CD4-positive, alpha-beta T cell treated with Interferon gamma for 1 hour (primary cell): ENCODE measurements at regions not wholly inside any gene's neighbourhood (a gene's known extent, or its start where the extent isn't known, plus 50 kb on each side); places are given as distances from the start of the nearest gene placed in this dataset.
"Not testable (repeated sequence)": the region's sequence is repeated elsewhere in the genome, so short reads cannot be mapped to it uniquely, and the experiment has no call there.

Experiments
- DNase-seq: peaks from one replicate; pipeline ENCODE4 v3.0.0-alpha.2; 2020

GRCh38 chr7:142636107-142636506, 113.2 kb upstream of the PRSS1 start:
- DNase-seq: not testable (repeated sequence)

- DNase-seq: peak; percentile 63
Observed at GRCh38 chr7:142632271-142633134, 116.8 kb upstream of the PRSS1 start.

DNA sequence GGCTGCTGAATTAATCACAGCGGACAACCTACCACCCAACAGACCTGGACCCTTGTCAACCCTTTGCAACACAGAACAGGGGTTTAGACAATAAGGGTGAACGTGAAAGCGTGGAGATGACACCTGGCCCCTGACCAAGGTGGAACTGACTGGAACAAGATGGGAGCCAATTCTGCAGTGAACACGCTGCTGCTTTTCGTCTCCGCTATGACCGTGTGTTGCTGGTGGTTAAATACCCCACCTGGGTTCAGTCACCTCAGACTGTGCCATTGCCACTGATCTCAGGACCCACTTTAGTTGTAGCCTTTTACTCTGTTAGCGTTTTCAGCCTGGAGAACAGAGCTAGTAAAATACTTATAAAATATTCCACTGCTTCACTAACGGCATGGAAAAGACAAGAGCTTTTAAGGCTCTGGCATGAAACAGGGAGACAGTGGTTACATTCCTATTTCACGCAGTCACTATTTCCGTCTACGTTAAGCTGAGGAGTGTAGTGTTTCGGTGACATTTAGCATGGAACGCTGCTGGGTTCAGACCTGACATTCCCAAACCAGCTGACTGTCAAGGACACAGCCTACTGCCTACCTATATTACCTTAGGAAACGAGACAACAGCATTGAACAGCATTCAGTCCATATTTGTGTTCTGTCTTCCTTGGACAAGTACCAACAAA, 119.5 kb upstream of the PRSS1 start:
- DNase-seq: no peak

DNA sequence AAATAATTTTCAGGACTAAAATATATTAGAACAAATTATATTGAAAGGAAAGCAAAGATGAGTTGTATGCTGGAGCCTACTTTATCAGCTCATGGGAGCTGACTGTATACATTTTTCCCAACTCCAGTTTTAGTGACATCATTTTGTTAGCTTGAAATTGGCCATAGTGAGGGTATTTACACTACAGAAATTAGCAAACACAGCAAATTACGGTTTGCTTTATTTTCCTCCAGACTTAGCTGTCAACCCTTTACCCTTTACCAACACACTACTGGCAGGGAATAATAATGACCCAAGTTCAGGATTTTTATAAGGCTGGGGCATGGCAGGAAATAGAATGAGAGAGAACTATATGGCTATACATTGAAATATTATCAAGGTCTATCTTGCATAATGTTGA, 120.3 kb upstream of the PRSS1 start:
- DNase-seq: no peak

GRCh38 chr7:142627223-142627622, 122.0 kb upstream of the PRSS1 start:
- DNase-seq: not testable (repeated sequence)

- DNase-seq: peak; percentile 56
Observed at GRCh38 chr7:142626420-142627035, 122.7 kb upstream of the PRSS1 start.

- not testable (repeated sequence) for DNase-seq
Observed at GRCh38 chr7:142625216-142625615, 124.1 kb upstream of the PRSS1 start.

GRCh38 chr7:142620402-142620801, 128.9 kb upstream of the PRSS1 start:
- DNase-seq: no peak

GRCh38 chr7:142618655-142619351, 130.5 kb upstream of the PRSS1 start:
- no peak for DNase-seq

DNA sequence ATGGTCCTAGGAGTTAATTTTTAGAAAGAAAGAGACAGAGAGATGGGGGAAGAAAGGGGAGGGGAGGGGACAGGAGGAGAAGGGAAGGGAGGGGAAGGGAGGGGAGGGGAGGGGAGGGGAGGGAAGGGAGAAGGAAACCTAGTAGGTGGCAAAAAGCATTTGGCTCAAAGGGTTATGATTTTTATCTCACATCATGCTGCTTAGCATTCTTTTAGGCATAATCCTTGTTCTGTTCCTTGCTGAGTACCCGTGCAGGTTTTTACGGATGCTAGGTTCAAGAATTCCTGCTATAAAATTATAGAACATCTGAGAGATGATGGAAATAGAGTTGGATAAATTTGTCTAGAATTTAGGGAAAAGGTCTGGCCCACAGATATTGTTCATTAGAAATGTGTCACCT, 132.4 kb upstream of the PRSS1 start:
- no peak for DNase-seq

DNA sequence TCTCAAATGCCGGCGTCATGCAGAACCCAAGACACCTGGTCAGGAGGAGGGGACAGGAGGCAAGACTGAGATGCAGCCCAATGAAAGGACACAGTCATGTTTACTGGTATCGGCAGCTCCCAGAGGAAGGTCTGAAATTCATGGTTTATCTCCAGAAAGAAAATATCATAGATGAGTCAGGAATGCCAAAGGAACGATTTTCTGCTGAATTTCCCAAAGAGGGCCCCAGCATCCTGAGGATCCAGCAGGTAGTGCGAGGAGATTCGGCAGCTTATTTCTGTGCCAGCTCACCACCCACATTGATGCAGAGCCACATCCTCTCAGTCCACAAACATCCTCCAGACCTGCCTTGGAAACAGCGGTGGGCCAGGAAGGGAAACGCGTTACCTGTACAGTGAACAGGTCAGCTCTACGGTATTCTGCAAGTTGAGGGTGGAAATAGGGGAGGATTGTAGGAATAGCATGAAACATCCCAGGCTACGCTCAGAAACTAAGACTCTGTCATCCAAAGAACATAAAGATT, 133.1 kb upstream of the PRSS1 start:
- DNase-seq: no peak

GRCh38 chr7:142615508-142615907, 133.8 kb upstream of the PRSS1 start:
- DNase-seq: no peak

- no peak for DNase-seq
Observed at GRCh38 chr7:142614116-142614515, 135.2 kb upstream of the PRSS1 start.

- no peak for DNase-seq
Observed at GRCh38 chr7:142612237-142612881, 136.9 kb upstream of the PRSS1 start.

DNA sequence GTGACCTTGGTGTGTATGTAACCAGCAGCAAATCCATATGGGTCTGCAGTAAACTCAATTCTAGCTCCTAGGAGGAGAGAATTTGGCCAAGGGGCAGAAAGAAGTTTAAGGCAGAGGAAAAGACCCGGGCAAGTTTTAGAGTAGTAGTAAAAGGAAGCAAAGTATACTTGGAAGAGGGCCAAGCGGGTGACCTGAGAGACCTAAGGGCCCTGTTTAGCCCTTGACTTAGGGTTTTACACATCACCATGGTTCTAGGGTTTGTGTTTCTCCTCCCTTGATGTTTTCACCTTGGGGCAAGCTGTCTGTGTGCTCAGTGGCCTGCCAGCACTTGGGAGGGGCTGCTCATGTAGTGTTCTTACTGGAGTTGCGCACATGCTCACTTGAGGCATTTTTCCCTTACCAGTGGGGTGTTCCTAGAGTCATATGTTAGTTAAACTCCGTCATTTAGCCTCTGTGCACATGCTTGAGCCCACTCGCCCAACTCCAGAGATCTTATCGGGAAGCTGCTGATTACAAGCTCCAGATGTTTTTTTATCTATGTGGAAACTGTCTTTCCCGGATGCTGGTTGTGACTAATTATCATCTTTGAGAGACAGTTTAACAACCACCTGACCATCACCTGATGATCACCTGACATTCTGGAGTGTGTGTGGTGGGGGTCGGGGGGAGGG, 137.6 kb upstream of the PRSS1 start:
- no peak for DNase-seq

- DNase-seq: no peak
Observed at GRCh38 chr7:142608630-142609428, 140.4 kb upstream of the PRSS1 start.

- DNase-seq: no peak
Observed at GRCh38 chr7:142607351-142607750, 141.9 kb upstream of the PRSS1 start.

DNA sequence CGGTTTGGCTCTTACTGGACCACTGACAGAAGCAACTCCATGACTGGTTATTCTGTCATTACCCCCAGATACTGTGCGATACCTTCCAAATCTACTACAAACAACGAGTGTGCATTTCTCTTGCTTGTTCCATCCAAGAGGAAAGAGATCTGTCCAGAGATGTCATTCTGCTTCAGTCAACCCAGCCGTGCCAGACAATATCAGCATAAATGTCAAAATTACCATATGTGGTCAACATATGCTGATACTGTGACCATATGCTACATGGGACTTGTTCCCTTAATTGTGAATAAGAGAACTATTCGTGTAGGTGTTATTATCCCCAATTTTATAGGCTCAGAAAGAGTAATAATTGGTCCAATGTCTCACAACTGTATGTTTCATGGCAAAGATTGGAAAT, 143.2 kb upstream of the PRSS1 start:
- DNase-seq: no peak

DNA sequence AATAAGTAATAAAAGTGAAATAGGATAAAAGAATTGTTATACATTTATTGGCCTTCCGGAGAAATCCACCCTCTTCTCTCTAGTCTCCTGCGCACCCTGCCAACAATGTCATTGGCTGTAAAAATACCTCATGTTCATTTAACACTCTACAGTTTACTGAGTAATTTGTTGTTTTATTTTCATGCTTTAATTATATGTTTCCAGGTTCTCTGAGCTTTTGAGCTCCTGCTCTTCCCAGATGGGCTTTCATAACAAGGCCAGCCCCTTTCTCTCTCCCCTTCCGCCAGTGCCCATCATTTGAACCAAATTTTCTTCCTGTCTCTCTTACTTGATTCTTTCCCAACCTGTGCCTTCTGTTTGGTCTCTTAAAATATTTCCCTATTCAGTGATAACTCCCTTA, 144.6 kb upstream of the PRSS1 start:
- no peak for DNase-seq

DNA sequence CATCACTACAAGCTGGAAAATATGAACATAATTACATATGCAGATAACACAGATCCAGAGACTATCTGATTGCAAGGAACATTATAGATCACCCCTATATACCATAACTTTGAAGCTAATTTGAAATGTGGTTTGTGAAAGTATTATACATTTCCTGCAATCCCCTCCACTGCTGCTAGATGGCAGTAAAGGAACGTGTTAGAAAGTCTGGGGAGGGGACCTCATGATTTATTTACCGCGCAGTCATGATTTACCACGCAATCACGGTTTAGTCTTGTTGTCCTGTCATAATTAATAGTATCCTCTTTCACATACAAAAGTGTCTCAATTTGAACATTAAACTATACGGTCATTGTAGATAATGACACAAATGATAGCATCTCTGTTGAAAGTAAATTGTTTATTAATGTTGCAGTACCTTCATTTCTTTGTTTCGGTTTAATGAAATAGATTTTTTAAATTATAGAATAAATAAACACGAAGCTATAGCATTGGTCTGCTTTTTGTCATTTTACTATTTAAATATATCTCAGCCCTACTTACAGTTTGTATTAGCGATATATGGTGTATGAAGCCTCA, 145.3 kb upstream of the PRSS1 start:
- peak; percentile 35 for DNase-seq

DNA sequence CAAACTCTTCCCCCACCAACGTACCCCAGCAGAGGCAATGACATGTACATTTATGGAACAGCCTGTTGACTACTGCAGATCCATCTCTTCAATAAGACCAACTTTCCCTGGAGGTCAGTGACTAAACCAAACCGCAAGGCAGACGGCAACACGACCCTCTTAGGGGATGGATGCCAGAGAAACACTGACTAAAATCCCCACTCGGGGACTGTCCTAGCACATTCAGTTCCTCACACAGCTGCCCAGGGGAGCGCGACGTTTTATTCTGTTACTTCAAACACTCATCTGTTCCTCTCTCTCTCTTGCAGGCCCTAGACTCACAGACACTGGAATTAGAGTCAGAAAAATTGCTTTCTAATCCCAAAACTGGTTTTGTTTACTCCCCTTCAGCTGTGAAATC, 146.5 kb upstream of the PRSS1 start:
- no peak for DNase-seq
